Amniotic epithelial cell (primary cell): ENCODE measurements at regions not wholly inside any gene's neighbourhood (a gene's known extent, or its start where the extent isn't known, plus 50 kb on each side); places are given as distances from the start of the nearest gene placed in this dataset.
"Not testable (repeated sequence)": the region's sequence is repeated elsewhere in the genome, so short reads cannot be mapped to it uniquely, and the experiment has no call there.

Experiments used
- DNase-seq: peaks from one replicate; pipeline ENCODE4 v3.0.0-alpha.2; 2010; ENCODE audit warnings: low read depth

DNA sequence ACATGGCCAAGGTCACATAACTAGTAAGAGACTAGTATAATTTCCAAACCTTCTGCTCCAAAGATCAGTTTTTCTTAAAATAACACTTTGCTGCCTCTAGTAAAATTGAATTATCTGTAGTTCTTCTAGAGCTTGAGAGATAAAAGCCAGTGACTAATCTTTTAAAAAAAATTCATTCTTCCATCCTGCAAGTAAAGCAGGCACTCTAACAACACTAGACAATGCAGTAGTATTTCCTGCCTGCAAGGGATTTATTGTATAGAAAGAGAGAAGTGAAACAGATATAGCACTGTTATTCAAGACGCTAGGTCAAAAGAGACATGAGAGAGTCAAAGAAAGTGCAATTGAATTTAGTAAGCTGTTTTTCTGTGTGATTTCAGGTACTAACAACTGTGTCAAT, 159.5 kb upstream of the TBC1D5 start:
- DNase-seq, result no peak

- DNase-seq, result peak; percentile 1
Measured at GRCh38 chr3:17894434-17895060, 152.1 kb upstream of the TBC1D5 start.

- no peak for DNase-seq
Measured at GRCh38 chr3:17891139-17891856, 148.9 kb upstream of the TBC1D5 start.

GRCh38 chr3:17885986-17886385, 143.6 kb upstream of the TBC1D5 start:
- no peak for DNase-seq

- no peak for DNase-seq
Measured at GRCh38 chr3:17882981-17883380, 140.6 kb upstream of the TBC1D5 start.

GRCh38 chr3:17877299-17877698, 134.9 kb upstream of the TBC1D5 start:
- DNase-seq, result no peak

GRCh38 chr3:17874636-17875035, 132.2 kb upstream of the TBC1D5 start:
- no peak for DNase-seq

DNA sequence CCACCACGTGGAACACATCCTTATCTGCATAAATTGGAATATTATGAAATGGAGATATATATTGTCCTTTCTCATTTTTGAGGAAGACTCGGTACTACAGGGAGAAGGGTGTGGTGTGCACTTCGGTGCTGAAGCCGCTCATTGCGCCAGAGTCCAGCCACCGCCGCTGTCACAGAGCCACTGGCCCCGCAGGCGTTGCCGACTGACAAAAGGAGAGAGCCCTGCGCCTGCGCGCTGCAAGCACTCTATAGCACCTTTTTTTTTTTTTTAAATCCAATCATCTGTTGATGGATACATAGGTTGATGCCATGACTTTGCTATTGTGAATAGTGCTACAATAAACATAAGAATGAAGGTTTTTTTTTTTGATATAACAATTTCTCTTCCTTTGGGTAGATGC, 130.0 kb upstream of the TBC1D5 start:
- DNase-seq, result no peak

DNA sequence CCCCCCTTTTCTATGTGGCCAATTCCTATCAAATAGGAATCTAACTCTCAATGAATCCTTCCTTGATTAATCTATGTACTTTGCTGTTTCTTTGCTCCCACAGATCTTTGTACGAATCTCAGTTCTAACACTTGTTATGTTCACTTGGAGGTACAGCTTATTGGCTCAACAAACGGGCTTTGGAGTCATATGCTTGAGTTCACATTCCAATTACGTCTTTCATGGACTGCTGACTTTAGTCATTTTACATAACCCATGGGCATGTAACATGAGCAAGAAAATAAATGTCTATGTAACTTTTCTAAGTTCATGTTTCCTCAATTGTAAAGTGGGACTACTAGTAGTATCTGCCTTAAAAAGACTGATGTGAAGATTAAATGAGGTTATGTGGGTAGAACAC, 123.2 kb upstream of the TBC1D5 start:
- DNase-seq, result no peak

- no peak for DNase-seq
Measured at GRCh38 chr3:17861476-17861875, 119.0 kb upstream of the TBC1D5 start.

GRCh38 chr3:17860840-17861471, 118.5 kb upstream of the TBC1D5 start:
- DNase-seq, result not testable (repeated sequence)

DNA sequence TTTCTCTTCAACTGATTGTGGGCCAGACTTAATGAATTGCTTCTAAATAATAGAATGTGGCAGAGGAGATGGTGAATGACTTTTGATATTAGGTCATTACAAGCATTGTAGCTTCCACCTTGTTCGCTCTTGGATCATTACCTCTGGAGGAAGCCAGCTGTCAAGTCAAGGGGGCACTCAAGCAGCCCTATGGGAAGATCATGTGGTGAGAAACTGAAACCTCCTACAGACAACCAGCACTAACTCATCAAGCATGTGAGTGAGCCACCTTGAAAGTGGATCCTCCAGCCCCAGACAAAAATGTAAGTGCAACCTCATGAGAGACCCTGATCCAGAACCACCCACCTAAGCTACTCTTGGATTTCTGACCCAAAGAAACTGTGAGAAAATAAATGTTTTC, 109.8 kb upstream of the TBC1D5 start:
- no peak for DNase-seq

GRCh38 chr3:17850448-17850847, 108.0 kb upstream of the TBC1D5 start:
- peak; percentile 43 for DNase-seq

- DNase-seq, result no peak
Measured at GRCh38 chr3:17848102-17848501, 105.7 kb upstream of the TBC1D5 start.

- DNase-seq, result no peak
Measured at GRCh38 chr3:17847156-17847555, 104.7 kb upstream of the TBC1D5 start.

GRCh38 chr3:17846466-17846865, 104.0 kb upstream of the TBC1D5 start:
- DNase-seq, result no peak

- DNase-seq, result peak; percentile 35
Measured at GRCh38 chr3:17845026-17845812, 102.8 kb upstream of the TBC1D5 start.

- DNase-seq, result no peak
Measured at GRCh38 chr3:17844236-17844635, 101.8 kb upstream of the TBC1D5 start.

- DNase-seq, result peak; percentile 54
Measured at GRCh38 chr3:17841190-17841828, 98.9 kb upstream of the TBC1D5 start.

- DNase-seq, result no peak
Measured at GRCh38 chr3:17840651-17841050, 98.2 kb upstream of the TBC1D5 start.

GRCh38 chr3:17840126-17840525, 97.7 kb upstream of the TBC1D5 start:
- DNase-seq, result no peak

GRCh38 chr3:17836919-17837318, 94.5 kb upstream of the TBC1D5 start:
- DNase-seq, result no peak
